Tibial nerve (tissue), 4 donors: ENCODE measurements at regions not wholly inside any gene's neighbourhood (a gene's known extent, or its start where the extent isn't known, plus 50 kb on each side); places are given as distances from the start of the nearest gene placed in this dataset.

Source experiments
- DNase-seq, 2 donors: peaks; one replicate each; pipeline ENCODE4 v3.0.0-alpha.2; 2019; ENCODE audit warnings: low spot score in 2 of 2
- H3K27ac ChIP-seq, 4 donors: fragments of 200-600 bp; sonication (generic) in 3 of 4; one replicate each; pipeline ENCODE4 v1.5.1; 2017 to 2019; ENCODE audit warnings: mild to moderate bottlenecking in 1 of 4
- H3K27me3 ChIP-seq, 2 donors: fragments of 200-600 bp; sonication (generic) in 1 of 2; one replicate each; pipeline versions ENCODE4 v1.5.1 to v1.6.0; 2017 to 2019
- H3K36me3 ChIP-seq, 3 donors: fragments of 200-600 bp; sonication (generic); one replicate each; pipeline ENCODE4 v1.5.1; 2018 to 2019
- H3K4me1 ChIP-seq, 4 donors: fragments of 200-600 bp; sonication (generic) in 3 of 4; one replicate each; pipeline ENCODE4 v1.5.1; 2017 to 2019
- H3K4me3 ChIP-seq, 4 donors: fragments of 200-600 bp; sonication (generic) in 3 of 4; one replicate each; pipeline ENCODE4 v1.5.1; 2017 to 2019; ENCODE audit warnings: mild to moderate bottlenecking in 1 of 4, moderate library complexity in 1 of 4
- H3K9me3 ChIP-seq, 4 donors: fragments of 200-600 bp; sonication (generic) in 3 of 4; one replicate each; pipeline ENCODE4 v1.5.1; 2017 to 2019
- EP300 ChIP-seq, 2 donors: sonication (generic); formaldehyde crosslinking; IDR thresholded peaks; one replicate each; pipeline ENCODE4 v1.6.1; 2017; ENCODE audit warnings: antibody characterized with exemption in 2 of 2, mild to moderate bottlenecking in 1 of 2
- POLR2A ChIP-seq, 2 donors: fragments of 450-650 bp; IDR thresholded peaks; one replicate each; pipeline ENCODE4 v1.6.1; 2017; ENCODE audit warnings: antibody characterized with exemption in 2 of 2, mild to moderate bottlenecking in 2 of 2, moderate library complexity in 2 of 2
- WGBS, 2 donors: methylation state at CpG; one replicate each; pipeline ENCODE4 v1.1.5; 2018; 5-methylcytosine and 5-hydroxymethylcytosine counted together
- TF ChIP-seq, protein P1 (sequence below), 5 experiments: fragments of 200-600 bp in 3 of 5; fragments of 450-650 bp in 2 of 5; sonication (generic) in 3 of 5; IDR thresholded peaks; one replicate each; pipeline ENCODE4 v1.5.1; 2016 to 2019; ENCODE audit warnings: antibody characterized with exemption in 5 of 5, mild to moderate bottlenecking in 3 of 5, moderate library complexity in 2 of 5

DNA sequence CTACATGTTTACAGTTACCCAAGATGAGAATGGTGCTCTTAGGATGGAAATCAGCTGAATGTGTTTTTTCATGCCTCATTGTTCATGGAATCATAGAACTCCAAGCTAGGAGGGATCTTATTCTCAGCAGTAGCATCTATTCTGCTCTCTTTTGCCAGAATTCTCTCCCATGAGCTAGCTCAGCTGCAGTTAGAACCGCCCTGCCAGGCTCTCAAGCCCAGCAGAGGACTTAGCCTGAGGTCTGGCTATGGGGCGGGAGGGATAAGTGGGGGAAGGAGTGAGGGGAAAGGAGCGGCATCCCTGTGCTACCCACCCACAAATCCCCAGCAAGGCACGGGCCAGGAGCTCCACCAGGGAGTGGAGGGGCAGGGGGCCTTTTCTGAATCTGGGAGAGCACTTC, 120.7 kb upstream of the PLXNA4 start:
- no peak for TF ChIP-seq EP300 (IDR thresholded peaks at IDR 0.05)
- TF ChIP-seq, protein P1, sequence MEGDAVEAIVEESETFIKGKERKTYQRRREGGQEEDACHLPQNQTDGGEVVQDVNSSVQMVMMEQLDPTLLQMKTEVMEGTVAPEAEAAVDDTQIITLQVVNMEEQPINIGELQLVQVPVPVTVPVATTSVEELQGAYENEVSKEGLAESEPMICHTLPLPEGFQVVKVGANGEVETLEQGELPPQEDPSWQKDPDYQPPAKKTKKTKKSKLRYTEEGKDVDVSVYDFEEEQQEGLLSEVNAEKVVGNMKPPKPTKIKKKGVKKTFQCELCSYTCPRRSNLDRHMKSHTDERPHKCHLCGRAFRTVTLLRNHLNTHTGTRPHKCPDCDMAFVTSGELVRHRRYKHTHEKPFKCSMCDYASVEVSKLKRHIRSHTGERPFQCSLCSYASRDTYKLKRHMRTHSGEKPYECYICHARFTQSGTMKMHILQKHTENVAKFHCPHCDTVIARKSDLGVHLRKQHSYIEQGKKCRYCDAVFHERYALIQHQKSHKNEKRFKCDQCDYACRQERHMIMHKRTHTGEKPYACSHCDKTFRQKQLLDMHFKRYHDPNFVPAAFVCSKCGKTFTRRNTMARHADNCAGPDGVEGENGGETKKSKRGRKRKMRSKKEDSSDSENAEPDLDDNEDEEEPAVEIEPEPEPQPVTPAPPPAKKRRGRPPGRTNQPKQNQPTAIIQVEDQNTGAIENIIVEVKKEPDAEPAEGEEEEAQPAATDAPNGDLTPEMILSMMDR (IDR thresholded peaks at IDR 0.05) = no peak
- TF ChIP-seq POLR2A (IDR thresholded peaks at IDR 0.05) = no peak
- Histone ChIP-seq H3K36me3 (no peaks in the 10 kb centered on the region), H3K9me3 (peaks cover 0 to 9% (median 0%) of the 10 kb centered on the region in 4 donors), H3K27ac (no peak overlapping the region), H3K4me3 (no peak overlapping the region), H3K4me1 (no peaks in the 10 kb centered on the region), H3K27me3 (no peaks in the 10 kb centered on the region)
- WGBS, 2 donors = 25 to 38% methylated on average over 4 of the region's 4 CpGs
- no peak for DNase-seq

- WGBS, 2 donors = 62 to 66% methylated on average over 5 of the region's 5 CpGs
- peaks cover 0 to 2% (median 0%) of the 10 kb centered on the region in 4 donors for H3K9me3 ChIP-seq
- no peak overlapping the region for H3K4me3 ChIP-seq
- TF ChIP-seq POLR2A (IDR thresholded peaks at IDR 0.05) = no peak
- TF ChIP-seq, protein P1 (IDR thresholded peaks at IDR 0.05) = no peak
- no peaks in the 10 kb centered on the region for H3K4me1 ChIP-seq
- no peak for DNase-seq
- no peaks in the 10 kb centered on the region for H3K27me3 ChIP-seq
- H3K36me3 ChIP-seq = no peaks in the 10 kb centered on the region
- H3K27ac ChIP-seq = no peak overlapping the region
Observed at GRCh38 chr7:132696332-132696731, 120.1 kb upstream of the PLXNA4 start.

GRCh38 chr7:132691201-132691600, 114.9 kb upstream of the PLXNA4 start:
- Histone ChIP-seq H3K36me3 (no peaks in the 10 kb centered on the region), H3K4me3 (no peak overlapping the region), H3K27ac (no peak overlapping the region), H3K9me3 (no peaks in the 10 kb centered on the region), H3K4me1 (no peaks in the 10 kb centered on the region), H3K27me3 (no peaks in the 10 kb centered on the region)
- TF ChIP-seq, protein P1 (IDR thresholded peaks at IDR 0.05) = no peak
- TF ChIP-seq POLR2A (IDR thresholded peaks at IDR 0.05) (no peak), EP300 (IDR thresholded peaks at IDR 0.05) (no peak)
- WGBS, 2 donors = 67 to 68% methylated on average over 3 of the region's 3 CpGs
- no peak for DNase-seq

DNA sequence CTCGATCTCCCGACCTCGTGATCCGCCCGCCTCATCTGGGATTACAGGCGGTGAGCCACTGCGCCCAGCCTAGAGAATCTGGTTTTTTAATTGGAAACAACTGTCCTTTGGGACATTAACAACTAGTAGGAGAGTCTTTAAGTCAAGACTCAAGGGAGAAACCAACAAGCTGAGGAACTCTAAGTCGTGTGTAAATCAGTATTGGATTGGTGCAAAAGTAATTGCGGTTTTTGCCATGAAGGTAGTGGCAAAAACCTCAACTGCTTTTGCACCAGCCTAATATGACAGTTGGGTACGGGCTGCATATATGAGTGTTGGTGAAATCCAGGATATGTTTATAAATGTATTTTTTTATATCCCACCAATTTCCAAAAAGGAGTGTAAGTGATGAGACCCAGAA, 113.9 kb upstream of the PLXNA4 start:
- no peak for DNase-seq

GRCh38 chr7:132687981-132688383, 111.7 kb upstream of the PLXNA4 start:
- Histone ChIP-seq H3K4me3 (no peak overlapping the region), H3K9me3 (no peaks in the 10 kb centered on the region), H3K27me3 (no peaks in the 10 kb centered on the region), H3K36me3 (no peaks in the 10 kb centered on the region), H3K27ac (no peak overlapping the region), H3K4me1 (no peaks in the 10 kb centered on the region)
- no peak for TF ChIP-seq POLR2A (IDR thresholded peaks at IDR 0.05)
- no peak for TF ChIP-seq EP300 (IDR thresholded peaks at IDR 0.05)
- TF ChIP-seq, protein P1 (IDR thresholded peaks at IDR 0.05) = no peak
- no peak for DNase-seq
- WGBS, 2 donors = 37 to 60% methylated on average over 5 of the region's 5 CpGs

More for the DNA sequence above, 113.9 kb upstream of the PLXNA4 start:
- no peak overlapping the region for H3K4me3 ChIP-seq
- no peak overlapping the region for H3K27ac ChIP-seq
- TF ChIP-seq POLR2A (IDR thresholded peaks at IDR 0.05) (no peak), EP300 (IDR thresholded peaks at IDR 0.05) (no peak)
- TF ChIP-seq, protein P1 (IDR thresholded peaks at IDR 0.05) = no peak
- no peaks in the 10 kb centered on the region for H3K27me3 ChIP-seq
- H3K9me3 ChIP-seq = no peaks in the 10 kb centered on the region
- no peaks in the 10 kb centered on the region for H3K36me3 ChIP-seq
- H3K4me1 ChIP-seq = no peaks in the 10 kb centered on the region
- 91 to 94% methylated on average over 10 of the region's 10 CpGs for WGBS, 2 donors
